Activated T-helper 17 cell treated with anti-CD3 and anti-CD28 coated beads, Interleukin-2, amount 50 U/mL, for 72 hours (primary cell): ENCODE measurements at regions not wholly inside any gene's neighbourhood (a gene's known extent, or its start where the extent isn't known, plus 50 kb on each side); places are given as distances from the start of the nearest gene placed in this dataset.

Source experiments
- ATAC-seq: fragments of 150-1000 bp; cut with Tn5 transposase; replicated peaks from 2 replicates; pipeline ENCODE4 v1.10.0; 2021; ENCODE audit warnings: mild to moderate bottlenecking, moderate library complexity
- H3K27ac Mint-ChIP-seq: one replicate; pipeline ENCODE4 v1.8.0; 2022; ENCODE audit warnings: mixed read lengths
- H3K27me3 Mint-ChIP-seq: one replicate; pipeline ENCODE4 v1.8.0; 2022; ENCODE audit warnings: mixed read lengths
- H3K36me3 Mint-ChIP-seq: one replicate; pipeline ENCODE4 v1.8.0; 2022; ENCODE audit warnings: low read depth, mild to moderate bottlenecking, mixed read lengths
- H3K4me1 Mint-ChIP-seq: one replicate; pipeline ENCODE4 v1.8.0; 2022; ENCODE audit warnings: mixed read lengths
- H3K4me3 Mint-ChIP-seq: one replicate; pipeline ENCODE4 v1.8.0; 2022; ENCODE audit warnings: mild to moderate bottlenecking, mixed read lengths
- H3K9me3 Mint-ChIP-seq: one replicate; pipeline ENCODE4 v1.8.0; 2022; ENCODE audit warnings: mixed read lengths

- ATAC-seq, result no peak
- no peak overlapping the region for H3K4me3 Mint-ChIP-seq
- no peak overlapping the region for H3K27ac Mint-ChIP-seq
- no peaks in the 10 kb centered on the region for H3K4me1 Mint-ChIP-seq
- no peaks in the 10 kb centered on the region for H3K9me3 Mint-ChIP-seq
- no peaks in the 10 kb centered on the region for H3K27me3 Mint-ChIP-seq
- H3K36me3 Mint-ChIP-seq, result no peaks in the 10 kb centered on the region
Observed at GRCh38 chr21:16342932-16343331, 613.1 kb downstream of the USP25 start.

DNA sequence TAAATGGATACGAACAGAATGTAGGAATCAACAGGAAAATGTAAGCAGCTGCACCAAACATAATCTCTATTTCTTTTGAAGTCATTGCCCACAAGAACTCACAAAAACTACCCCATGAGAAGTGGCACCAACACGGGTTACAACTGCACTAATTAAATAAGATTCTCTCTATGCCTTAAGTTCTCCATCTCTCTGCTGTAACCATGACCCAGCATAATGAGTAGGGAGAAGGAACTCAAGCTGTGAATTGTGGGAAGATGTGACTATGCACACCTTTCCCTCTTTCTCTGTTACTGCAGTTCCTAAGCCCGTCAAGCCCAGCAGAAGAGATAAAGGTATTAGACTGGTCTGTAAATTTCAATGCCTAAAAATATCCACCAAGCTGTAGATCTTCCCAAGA, 614.0 kb downstream of the USP25 start:
- Mint-ChIP-seq H3K27ac (no peak overlapping the region), H3K27me3 (no peaks in the 10 kb centered on the region), H3K4me1 (no peaks in the 10 kb centered on the region), H3K36me3 (no peaks in the 10 kb centered on the region), H3K9me3 (no peaks in the 10 kb centered on the region), H3K4me3 (no peak overlapping the region)
- ATAC-seq, result no peak

DNA sequence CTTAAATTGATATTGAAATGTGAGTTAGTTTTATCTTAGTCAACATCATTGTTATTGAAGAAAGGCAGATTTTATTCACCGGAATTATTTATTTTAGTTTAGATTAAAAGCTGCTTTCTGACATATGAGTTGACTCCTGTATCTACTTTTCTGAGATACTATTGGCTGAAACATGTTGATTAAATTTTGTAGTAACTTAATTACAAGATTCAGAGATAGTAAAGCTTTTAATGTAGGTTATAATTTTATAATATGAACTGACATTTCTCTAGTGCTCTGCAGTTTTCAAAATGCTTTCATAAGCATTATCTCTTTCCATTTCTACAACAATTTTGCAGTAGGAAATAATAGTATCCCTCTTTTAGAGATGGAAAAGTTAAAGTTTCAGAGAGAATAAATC, 616.0 kb downstream of the USP25 start:
- Mint-ChIP-seq H3K4me3 (no peak overlapping the region), H3K9me3 (no peaks in the 10 kb centered on the region), H3K4me1 (no peaks in the 10 kb centered on the region), H3K27me3 (no peaks in the 10 kb centered on the region), H3K36me3 (no peaks in the 10 kb centered on the region), H3K27ac (no peak overlapping the region)
- ATAC-seq, result no peak

DNA sequence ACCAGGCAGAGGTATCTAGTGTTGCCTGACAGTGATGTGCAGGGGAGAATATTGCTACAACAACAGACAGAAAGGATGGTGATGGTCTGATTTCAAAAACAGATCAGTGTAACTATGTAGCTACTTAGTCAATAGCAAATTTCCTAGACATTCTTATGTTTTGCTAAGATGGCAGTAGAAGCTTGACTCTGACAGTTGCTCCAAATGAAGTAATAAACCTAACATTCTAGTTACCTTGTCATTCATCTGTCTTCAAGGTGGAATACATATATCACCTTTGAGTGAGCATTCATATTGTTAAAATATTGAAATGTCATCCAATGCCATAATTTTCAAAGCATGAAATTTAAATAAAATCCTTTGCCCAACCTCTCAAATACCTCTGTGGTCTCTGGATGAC, 617.4 kb downstream of the USP25 start:
- Mint-ChIP-seq H3K36me3 (no peaks in the 10 kb centered on the region), H3K27ac (no peak overlapping the region), H3K4me3 (no peak overlapping the region), H3K9me3 (no peaks in the 10 kb centered on the region), H3K27me3 (no peaks in the 10 kb centered on the region), H3K4me1 (no peaks in the 10 kb centered on the region)
- no peak for ATAC-seq

GRCh38 chr21:16353764-16354163, 624.0 kb downstream of the USP25 start:
- no peak for ATAC-seq
- Mint-ChIP-seq H3K9me3 (peaks cover under 1% of the 10 kb centered on the region), H3K4me1 (no peaks in the 10 kb centered on the region), H3K36me3 (no peaks in the 10 kb centered on the region), H3K27me3 (peaks cover 3% of the 10 kb centered on the region), H3K27ac (no peak overlapping the region), H3K4me3 (no peak overlapping the region)

DNA sequence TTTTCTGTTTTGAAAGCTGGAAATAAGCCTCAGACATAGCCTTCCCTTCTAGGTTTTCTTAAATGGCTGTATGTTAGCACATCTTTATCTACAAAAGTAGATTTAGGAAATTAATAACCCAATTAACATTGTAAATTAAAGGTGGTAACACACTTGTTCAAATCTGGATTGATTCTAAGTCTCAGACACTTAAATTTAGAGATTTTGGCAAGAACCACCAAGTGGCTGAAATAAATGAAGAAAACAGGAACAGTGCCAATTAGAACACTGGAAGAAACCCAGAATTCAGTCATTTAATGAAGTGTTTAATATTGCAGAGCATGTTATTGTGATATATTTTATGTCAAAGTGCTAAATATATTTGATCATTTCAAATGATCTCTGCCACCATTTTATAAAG, 628.2 kb downstream of the USP25 start:
- no peak for ATAC-seq
- H3K27me3 Mint-ChIP-seq, result no peaks in the 10 kb centered on the region

GRCh38 chr21:16358784-16359183, 629.0 kb downstream of the USP25 start:
- Mint-ChIP-seq H3K27me3 (no peaks in the 10 kb centered on the region), H3K27ac (no peak overlapping the region), H3K4me3 (no peak overlapping the region), H3K4me1 (no peaks in the 10 kb centered on the region), H3K36me3 (no peaks in the 10 kb centered on the region), H3K9me3 (peaks cover 4% of the 10 kb centered on the region)
- no peak for ATAC-seq

More for the DNA sequence above, 628.2 kb downstream of the USP25 start:
- H3K4me3 Mint-ChIP-seq, result no peak overlapping the region
- H3K9me3 Mint-ChIP-seq, result peaks cover 4% of the 10 kb centered on the region
- H3K27ac Mint-ChIP-seq, result no peak overlapping the region
- H3K4me1 Mint-ChIP-seq, result no peaks in the 10 kb centered on the region
- no peaks in the 10 kb centered on the region for H3K36me3 Mint-ChIP-seq

GRCh38 chr21:16363100-16363499, 633.3 kb downstream of the USP25 start:
- no peak for ATAC-seq
- H3K27ac Mint-ChIP-seq, result no peak overlapping the region
- H3K4me3 Mint-ChIP-seq, result no peak overlapping the region
- peaks cover 4% of the 10 kb centered on the region for H3K9me3 Mint-ChIP-seq
- H3K4me1 Mint-ChIP-seq, result no peaks in the 10 kb centered on the region
- no peaks in the 10 kb centered on the region for H3K36me3 Mint-ChIP-seq
- no peaks in the 10 kb centered on the region for H3K27me3 Mint-ChIP-seq

DNA sequence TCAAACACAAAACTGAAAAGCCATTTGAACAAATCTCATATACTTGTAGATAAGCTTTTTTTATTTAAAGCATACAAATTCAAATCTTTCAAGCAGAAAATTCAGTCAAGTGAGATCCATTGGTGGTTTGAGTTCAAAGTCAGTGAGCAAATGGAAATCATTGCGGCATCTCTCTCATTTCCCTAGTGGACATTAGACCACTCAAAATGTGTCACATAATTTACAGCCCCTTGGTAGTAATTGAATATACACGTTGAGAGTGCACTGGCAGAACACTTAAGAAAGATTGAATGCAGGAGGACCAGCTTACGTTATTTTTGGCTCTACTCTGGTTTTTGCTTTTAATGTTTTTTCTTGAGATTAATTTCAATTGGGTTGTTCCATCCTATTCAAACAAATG, 633.7 kb downstream of the USP25 start:
- ATAC-seq, result no peak
- peaks cover 4% of the 10 kb centered on the region for H3K9me3 Mint-ChIP-seq
- no peaks in the 10 kb centered on the region for H3K4me1 Mint-ChIP-seq
- H3K27ac Mint-ChIP-seq, result no peak overlapping the region
- H3K27me3 Mint-ChIP-seq, result no peaks in the 10 kb centered on the region
- H3K4me3 Mint-ChIP-seq, result no peak overlapping the region
- no peaks in the 10 kb centered on the region for H3K36me3 Mint-ChIP-seq

DNA sequence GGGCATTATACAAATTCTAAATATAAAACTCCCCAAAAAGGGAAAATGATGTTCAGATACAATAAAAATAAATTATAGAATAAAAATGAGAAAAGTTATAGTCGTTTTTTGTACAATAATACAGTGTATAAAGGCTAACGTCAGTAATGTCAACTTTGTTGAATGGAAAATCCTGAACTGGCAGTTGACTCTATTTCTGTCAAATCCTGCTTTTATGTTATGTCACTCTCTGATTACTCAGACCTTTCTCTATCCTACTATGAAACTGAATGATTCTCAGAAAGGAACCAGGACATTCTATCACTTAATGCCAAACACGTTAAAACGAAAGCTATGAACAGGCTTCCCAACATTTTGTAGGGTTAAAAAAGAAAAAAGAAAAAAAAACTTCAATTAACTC, 636.4 kb downstream of the USP25 start:
- H3K27me3 Mint-ChIP-seq, result no peaks in the 10 kb centered on the region
- H3K9me3 Mint-ChIP-seq, result no peaks in the 10 kb centered on the region
- no peak for ATAC-seq
- no peak overlapping the region for H3K4me3 Mint-ChIP-seq
- H3K36me3 Mint-ChIP-seq, result no peaks in the 10 kb centered on the region
- H3K27ac Mint-ChIP-seq, result no peak overlapping the region
- H3K4me1 Mint-ChIP-seq, result no peaks in the 10 kb centered on the region

DNA sequence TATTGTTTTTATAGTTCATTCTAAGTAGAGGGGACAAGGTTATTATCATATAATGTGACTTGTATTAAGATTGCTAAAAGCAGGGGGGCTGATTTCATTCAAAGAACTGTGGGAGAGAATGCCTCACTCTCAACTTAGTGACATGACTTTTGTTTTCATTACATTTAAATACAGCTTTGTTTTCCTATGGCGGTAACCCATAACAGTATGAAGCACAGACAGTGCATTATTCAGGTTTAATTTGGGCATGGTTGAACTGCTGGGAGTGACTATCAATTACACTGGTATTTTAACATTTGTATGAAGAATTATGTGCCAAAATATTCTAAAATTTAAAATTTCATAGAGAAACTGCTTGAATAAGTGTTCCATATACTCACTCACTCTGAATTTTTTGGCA, 637.3 kb downstream of the USP25 start:
- H3K27me3 Mint-ChIP-seq, result no peaks in the 10 kb centered on the region
- H3K27ac Mint-ChIP-seq, result no peak overlapping the region
- H3K36me3 Mint-ChIP-seq, result no peaks in the 10 kb centered on the region
- no peaks in the 10 kb centered on the region for H3K9me3 Mint-ChIP-seq
- H3K4me1 Mint-ChIP-seq, result no peaks in the 10 kb centered on the region
- no peak for ATAC-seq
- no peak overlapping the region for H3K4me3 Mint-ChIP-seq

- peaks cover 5% of the 10 kb centered on the region for H3K9me3 Mint-ChIP-seq
- no peaks in the 10 kb centered on the region for H3K27me3 Mint-ChIP-seq
- ATAC-seq, result no peak
- no peaks in the 10 kb centered on the region for H3K36me3 Mint-ChIP-seq
- H3K4me1 Mint-ChIP-seq, result no peaks in the 10 kb centered on the region
- no peak overlapping the region for H3K27ac Mint-ChIP-seq
- H3K4me3 Mint-ChIP-seq, result no peak overlapping the region
Observed at GRCh38 chr21:16370186-16370585, 640.4 kb downstream of the USP25 start.

- Mint-ChIP-seq H3K27ac (no peak overlapping the region), H3K36me3 (no peaks in the 10 kb centered on the region), H3K9me3 (peaks cover 5% of the 10 kb centered on the region), H3K4me1 (no peaks in the 10 kb centered on the region), H3K27me3 (no peaks in the 10 kb centered on the region), H3K4me3 (no peak overlapping the region)
- no peak for ATAC-seq
Observed at GRCh38 chr21:16372586-16372985, 642.8 kb downstream of the USP25 start.

DNA sequence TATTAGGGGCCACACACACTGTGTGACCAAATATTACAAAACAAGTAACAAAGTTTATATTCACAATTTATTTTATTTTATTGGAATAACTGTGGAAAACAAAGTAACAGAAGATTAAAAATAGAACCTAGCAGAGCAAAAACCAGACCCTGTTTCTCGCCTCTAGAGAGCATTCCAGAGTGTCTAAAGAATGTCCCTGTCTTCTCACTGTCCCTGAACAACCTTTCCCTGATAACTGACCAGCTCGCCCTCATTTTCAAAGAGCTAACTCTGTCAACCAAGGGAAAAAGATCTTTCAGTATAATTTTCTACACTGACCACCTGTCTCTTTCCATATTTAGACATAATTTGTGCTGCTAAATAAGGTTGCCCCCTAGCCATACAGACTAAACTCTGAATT, 646.9 kb downstream of the USP25 start:
- ATAC-seq, result no peak
- H3K9me3 Mint-ChIP-seq, result peaks cover 5% of the 10 kb centered on the region
- H3K27me3 Mint-ChIP-seq, result no peaks in the 10 kb centered on the region
- H3K36me3 Mint-ChIP-seq, result no peaks in the 10 kb centered on the region
- H3K4me1 Mint-ChIP-seq, result no peaks in the 10 kb centered on the region
- no peak overlapping the region for H3K27ac Mint-ChIP-seq
- no peak overlapping the region for H3K4me3 Mint-ChIP-seq

DNA sequence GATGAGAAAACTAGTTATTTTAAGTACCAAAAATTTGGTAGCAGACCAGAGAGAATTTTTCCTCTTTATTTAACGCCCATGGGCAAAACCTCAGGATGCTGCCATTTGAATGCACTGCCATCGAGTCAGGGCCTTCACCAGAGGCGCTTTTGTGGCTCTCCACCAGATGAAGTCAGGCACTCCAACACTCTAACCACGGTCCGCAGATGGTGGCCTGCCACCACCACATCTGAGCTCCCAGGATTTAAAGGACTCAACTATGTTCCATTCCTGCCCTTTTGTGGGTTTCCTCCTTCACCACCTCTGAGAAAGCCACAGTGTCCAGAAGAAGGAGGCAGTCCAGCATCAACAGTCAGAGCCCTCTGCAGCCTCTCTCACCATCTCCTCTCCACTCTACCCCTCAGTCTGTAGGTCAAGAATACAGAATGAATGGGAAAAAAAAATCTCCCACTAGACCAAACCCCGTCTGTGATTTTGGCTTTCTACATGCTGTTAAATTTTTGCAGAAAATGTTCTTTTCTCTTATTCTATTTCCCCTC, 647.4 kb downstream of the USP25 start:
- ATAC-seq, result no peak
- Mint-ChIP-seq H3K9me3 (peaks cover 5% of the 10 kb centered on the region), H3K27ac (no peak overlapping the region), H3K4me3 (no peak overlapping the region), H3K27me3 (no peaks in the 10 kb centered on the region), H3K4me1 (no peaks in the 10 kb centered on the region), H3K36me3 (no peaks in the 10 kb centered on the region)

DNA sequence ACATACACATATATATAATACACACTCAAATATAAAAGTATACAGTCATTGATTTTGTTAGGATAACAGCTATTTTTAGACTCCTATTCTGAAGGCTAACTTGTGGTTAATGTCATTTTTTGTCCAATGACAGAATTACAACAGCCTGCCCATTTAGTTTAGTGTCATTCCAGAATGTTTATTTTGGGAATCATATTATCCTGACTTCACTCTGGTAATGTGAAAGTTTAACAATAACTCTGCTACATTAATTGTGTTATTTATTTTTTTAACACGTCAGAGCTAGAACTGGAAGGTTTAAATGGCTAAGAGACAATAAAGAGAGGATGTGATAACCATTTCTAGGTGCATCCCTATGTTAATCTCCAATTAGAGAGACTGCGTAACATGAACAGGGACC, 648.1 kb downstream of the USP25 start:
- H3K27ac Mint-ChIP-seq, result no peak overlapping the region
- peaks cover 2% of the 10 kb centered on the region for H3K9me3 Mint-ChIP-seq
- H3K36me3 Mint-ChIP-seq, result no peaks in the 10 kb centered on the region
- ATAC-seq, result no peak
- no peaks in the 10 kb centered on the region for H3K4me1 Mint-ChIP-seq
- H3K27me3 Mint-ChIP-seq, result no peaks in the 10 kb centered on the region
- H3K4me3 Mint-ChIP-seq, result no peak overlapping the region
